OCI-LY3 (cell line): ENCODE measurements at regions not wholly inside any gene's neighbourhood (a gene's known extent, or its start where the extent isn't known, plus 50 kb on each side); places are given as distances from the start of the nearest gene placed in this dataset.

Experiments
- CTCF ChIP-seq: fragments of 200-600, 300-600 bp; sonication (generic); IDR thresholded peaks from 2 replicates; pipeline ENCODE4 v1.5.1; 2014; ENCODE audit warnings: antibody characterized with exemption, low read length, low read depth
- EZH2phosphoT487 ChIP-seq: fragments of 200-600 bp; shearing (Covaris generic); IDR thresholded peaks from 2 replicates; pipeline ENCODE4 v1.6.1; 2018; ENCODE audit warnings: antibody characterized with exemption, mixed run types, low read depth

GRCh38 chr5:110219769-110220168 lies 506.7 kb downstream of the TMEM232 start:
- TF ChIP-seq CTCF (no peak), EZH2phosphoT487 (no peak)
